GM18502 (cell line): ENCODE measurements at regions not wholly inside any gene's neighbourhood (a gene's known extent, or its start where the extent isn't known, plus 50 kb on each side); places are given as distances from the start of the nearest gene placed in this dataset.
"Not testable (repeated sequence)": the region's sequence is repeated elsewhere in the genome, so short reads cannot be mapped to it uniquely, and the experiment has no call there.

ENCODE experiments used
- ATAC-seq: cut with Tn5 transposase; IDR thresholded peaks from one replicate; pipeline ENCODE4 v1.9.1; 2021; ENCODE audit warnings: mild to moderate bottlenecking; ENCODE audit not compliant: unreplicated experiment, poor library complexity

DNA sequence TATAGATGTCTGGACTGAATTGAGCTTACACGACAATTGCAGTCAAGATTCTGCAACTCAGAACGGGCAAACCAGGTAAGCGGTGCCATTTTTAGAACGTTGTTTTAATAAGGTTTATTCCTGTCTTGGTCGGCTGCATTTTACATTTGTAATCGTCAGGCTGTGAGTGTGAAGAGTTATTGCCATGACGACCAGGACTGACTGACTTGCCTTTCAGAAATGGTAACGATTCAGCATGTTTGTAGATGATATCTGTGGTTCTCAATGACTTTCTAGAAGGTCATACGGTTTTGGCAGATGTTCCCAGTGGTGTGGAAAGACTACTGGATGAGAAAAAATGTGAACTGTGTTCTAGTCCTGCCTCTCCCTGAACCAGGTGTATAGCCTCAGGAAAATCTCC, 271.3 kb upstream of the B3GALT2 start:
- ATAC-seq: no peak

DNA sequence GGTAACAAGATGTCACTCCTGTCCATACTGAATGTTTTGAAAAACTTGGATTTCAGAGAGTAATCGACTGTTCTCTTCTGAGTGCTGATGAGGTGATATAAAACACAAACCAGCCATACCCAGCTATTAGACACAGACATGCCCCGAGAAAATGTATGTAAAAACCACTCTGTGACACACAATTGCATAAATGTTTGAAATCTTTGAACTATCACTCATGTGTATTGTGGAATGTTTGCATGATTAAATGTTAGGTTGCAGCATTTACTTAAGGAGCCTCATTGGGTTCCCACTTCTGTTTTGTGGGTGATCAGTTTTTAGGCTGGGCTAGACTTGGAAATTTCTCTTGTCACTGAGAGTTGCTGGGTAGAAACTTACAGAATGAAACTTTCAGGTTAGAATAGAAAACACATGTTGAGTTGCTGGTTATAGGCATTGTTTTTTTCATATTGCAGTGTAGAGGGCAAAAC, 270.4 kb upstream of the B3GALT2 start:
- ATAC-seq: peak; percentile 73

DNA sequence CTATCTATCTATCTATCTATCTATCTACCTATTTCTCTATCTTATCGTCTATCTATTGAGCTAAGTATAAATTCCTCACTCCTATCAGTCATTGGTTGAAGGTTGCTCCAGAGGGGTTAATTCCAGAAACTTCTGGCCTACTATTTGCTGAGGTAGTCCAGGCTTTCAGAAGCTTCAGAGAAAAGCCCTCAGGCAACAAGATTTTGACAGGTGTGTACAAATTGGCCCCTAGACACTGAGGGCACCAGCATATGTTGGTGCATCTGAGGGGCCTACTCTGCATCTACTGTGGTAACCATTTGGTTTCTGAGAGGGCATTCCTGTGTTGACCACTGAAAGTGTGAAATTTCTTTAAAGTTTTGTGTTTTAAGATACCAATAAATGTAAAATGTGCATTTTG, 265.2 kb upstream of the B3GALT2 start:
- ATAC-seq: no peak

DNA sequence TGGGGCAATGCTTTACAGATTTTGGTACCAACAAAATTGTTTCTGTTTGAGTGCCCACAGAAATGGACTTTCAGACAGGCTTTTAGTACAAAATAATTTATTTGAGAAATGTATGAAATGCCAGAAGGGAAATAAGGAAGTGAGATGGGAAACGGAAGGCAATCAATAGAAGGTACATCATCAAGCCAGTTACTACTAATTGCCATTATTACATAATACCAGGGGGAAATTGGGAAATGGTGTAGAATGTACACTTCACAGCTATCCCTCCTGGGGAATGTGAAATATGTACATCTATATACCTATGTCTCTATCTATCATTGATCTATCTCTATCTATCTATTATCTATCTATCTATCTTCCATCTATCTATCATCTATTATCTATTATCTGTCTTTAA, 264.6 kb upstream of the B3GALT2 start:
- ATAC-seq: no peak

DNA sequence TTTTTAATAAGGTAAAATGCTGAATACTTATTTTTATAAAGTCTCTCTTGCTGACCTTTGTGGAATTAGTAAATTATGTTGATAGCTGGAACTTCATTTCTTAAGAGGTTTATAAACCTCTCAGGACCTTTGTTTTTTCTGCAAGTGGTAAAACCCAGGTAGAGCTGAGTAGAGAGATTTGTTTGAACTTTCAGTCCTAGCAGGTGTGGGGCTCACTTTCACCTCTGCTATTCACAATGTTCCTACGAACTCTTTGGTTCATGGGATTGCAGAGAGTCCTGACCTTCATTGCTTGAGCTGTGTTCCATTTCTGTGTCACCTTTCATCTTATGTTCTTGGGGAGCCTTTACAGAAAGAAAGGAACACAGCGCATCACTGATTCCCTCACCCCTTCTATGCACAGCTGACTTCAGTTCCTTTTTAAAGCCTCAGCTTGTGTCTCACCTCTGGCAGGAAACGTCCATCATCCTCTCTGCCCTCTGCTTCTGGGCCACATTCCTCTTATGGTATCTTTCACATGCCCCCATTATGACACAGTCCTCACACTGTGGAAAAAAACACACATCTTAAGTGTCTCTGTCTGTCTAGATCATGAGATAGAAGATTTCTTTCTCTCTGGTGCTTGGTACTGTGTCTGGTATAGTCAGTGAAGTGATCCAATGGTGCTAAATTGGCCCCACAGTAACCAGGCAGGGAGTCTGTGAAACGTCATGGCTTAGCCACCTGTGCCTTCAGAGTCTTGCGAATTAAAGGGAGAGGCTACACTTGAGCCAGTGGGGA, 262.5 kb upstream of the B3GALT2 start:
- ATAC-seq: peak; percentile 90

DNA sequence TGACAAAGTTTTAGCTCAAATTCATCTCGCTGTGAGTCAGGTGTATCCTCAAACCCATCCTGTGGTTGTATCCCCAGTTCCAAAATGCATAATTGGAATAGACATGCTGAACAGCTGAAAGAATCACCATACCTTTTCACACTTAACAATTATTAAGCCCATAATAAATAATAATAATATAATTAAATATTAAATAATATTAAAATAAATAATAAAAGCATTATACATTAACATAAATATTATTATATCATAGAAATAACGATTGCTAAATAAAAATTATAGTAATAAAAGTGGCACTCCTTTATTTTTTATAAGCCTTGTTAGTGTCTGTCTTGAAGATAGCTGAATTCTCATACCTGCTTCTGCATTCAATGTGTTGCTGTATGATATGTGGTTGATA, 257.5 kb upstream of the B3GALT2 start:
- no peak for ATAC-seq

DNA sequence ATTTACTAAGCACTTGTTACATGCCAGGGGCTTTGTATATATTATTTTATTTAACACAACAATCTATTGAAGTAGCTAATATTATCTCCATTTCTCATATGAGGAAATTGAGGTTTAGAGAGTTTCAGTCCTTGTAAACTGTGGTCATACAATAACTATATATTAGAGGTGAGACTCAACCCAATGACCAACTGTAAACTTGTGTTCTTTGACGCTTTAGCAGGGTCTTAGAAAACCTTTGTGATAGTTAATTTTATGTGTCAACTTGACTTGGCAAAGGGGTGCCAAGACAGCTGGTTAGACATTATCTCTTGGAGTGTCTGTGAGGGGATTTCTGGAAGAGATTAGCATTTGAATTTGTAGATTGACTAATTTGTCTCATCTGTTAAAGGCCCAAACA, 252.4 kb upstream of the B3GALT2 start:
- ATAC-seq: peak; percentile 81

DNA sequence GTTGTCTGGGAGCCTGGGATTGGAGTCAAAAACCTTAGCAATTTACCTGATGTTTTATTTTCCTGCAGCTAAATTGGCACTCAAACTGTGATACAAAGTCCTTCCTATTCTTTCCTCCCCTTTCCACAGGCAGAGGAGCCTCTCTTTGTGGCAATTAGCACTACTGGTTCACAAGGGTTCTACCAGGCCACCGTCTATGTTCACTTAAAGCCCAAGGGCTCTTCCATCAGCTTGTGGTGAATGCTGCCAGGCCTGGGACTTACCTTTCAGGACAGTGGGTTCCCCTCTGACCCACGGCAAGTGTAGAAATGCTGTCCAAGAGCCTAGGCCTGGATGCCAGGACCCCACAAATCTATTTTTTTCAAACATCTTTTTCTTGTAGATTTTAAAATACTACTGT, 251.9 kb upstream of the B3GALT2 start:
- peak; percentile 16 for ATAC-seq

DNA sequence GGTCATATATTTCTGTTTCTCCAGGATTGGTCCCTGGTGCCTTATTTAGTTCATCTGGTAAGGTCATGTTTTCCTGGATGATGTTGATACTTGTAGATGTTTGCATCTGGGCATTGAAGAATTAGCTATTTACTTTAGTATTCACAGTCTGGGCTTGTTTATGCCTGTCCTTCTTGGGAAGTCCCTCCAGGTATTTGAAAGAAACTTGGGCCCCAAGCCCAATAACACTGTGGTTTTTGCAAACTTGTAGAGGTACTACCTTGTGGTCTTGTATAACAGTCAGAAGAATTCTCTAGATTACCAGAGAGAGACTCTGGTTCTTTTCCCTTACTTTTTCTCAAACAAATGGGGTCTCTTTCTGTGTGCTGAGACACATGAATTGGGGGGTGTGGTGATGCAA, 251.4 kb upstream of the B3GALT2 start:
- peak; percentile 90 for ATAC-seq

DNA sequence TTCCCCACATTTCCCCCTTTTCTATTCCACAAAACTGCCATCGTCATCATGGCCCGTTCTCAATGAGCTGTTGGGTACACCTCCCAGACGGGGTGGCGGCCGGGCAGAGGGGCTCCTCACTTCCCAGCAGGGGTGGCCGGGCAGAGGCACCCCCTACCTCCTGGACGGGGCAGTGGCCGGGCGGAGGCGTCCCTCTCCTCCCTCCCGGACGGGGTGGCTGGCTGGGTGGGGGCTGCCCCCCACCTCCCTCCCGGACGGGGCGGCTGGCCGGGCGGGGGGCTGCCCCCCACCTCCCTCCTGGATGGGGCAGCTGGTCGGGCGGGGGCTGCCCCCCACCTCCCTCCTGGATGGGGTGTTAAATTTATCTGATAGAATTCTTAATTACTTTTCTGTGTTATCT, 250.9 kb upstream of the B3GALT2 start:
- ATAC-seq: not testable (repeated sequence)

DNA sequence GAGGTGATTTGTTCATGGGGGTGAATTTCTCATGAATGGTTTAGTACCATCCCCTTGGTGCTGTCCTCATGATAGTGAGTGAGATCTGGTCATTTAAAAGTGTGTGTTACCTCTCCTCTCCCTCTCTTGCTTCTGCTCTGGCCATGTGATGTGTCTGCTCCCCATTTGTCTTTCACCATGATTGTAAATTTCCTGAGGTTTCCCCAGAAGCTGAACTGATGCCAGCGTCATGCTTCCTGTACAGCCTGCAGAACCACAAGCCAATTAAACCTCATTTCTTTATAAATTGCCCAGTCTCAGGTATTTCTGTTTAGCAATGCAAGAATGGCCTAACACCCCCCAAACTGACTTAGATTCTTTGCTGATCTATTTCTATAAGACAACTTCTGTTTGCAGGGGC, 249.4 kb upstream of the B3GALT2 start:
- ATAC-seq: no peak

DNA sequence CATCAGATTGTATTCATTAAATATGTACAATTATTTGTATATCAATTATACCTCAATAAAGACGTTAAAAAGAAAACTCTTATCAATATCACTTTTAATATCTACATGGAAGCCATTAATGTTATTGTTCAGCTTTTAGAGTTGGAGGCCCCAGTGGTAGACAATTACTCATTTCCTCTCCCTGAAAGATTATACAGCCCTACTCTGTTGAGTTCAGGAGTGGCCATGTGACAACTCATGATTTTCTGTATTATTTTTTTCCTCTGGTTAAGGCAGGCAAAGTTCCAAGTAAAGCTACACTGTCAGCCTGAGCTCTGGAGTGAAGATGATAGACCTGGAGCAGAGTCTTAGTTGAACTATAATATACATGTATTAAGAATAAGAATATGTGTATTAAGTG, 247.9 kb upstream of the B3GALT2 start:
- no peak for ATAC-seq

DNA sequence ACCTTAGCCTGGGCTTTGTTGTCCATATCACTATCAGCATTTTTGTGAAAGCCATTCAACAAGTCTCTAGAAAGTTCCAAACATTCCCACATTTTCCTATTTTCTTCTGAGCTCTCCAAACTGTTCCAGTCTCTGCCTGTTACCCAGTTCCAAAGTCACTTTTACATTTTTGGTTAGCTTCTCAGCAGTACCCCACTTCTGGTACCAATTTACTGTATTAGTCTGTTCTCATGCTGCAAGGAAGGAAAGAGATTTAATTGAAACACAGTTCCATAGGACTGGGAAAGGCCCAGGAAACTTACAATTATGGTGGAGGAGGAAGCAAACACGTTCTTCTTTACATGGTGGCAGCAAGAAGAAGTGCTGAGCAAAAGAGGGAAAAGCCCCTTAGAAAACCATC, 247.2 kb upstream of the B3GALT2 start:
- no peak for ATAC-seq

DNA sequence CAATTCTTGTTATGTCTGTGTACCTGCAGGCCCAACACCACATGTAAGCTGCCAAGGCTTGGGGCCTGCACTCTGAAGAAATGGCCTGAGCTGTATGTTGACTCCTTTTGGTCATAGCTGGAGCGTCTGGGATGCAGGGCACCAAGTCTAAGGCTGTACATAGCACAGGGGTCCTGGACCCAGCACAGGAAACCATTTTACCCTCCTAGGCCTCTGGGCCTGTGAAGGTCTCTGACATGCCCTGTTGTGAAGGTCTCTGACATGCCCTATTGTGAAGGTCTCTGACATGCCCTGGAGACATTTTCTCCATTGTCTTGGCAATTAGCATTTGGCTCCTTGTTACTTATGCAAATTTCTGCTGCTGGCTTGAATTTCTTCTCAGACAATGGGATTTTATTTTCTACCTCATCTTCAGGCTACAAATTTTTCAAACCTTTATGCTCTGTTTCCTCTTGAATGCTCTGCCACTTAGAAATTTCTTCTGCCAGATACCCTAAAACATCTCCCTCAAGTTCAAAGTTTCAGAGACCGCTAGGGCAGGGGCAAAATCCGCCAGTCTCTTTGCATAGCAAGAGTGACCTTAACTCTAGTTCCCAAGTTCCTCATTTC, 246.7 kb upstream of the B3GALT2 start:
- no peak for ATAC-seq

DNA sequence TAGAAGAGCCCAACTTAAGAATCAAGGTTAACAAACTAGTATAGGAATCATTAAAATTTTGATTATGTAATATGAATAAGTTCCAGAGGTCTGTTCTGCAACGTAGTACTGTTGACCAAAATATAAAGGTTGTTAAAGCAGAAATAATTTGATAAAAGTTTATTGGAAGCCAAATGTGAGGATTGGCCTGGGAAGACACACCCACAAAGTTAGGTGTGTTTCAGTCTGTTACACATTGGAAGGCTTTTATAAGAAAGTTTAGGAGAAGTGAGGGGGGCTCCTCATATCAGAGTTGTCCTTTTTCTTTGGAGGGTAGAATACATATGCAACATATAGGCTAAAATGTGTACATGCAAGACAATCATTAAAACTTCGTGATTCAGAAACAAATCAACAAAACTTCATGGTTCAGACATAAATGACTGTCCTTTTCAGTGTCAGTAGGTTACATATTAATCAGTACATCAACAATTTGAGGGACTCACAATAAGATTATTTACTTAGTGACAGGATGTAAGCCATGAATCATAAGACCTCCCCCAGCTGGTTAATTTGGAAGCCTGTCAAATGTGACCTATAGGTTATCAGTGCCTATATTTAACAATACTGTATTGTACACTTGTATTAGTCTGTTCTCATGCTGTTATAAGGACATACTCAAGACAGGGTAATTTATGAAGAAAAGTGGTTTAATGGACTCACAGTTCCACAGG, 245.0 kb upstream of the B3GALT2 start:
- no peak for ATAC-seq

DNA sequence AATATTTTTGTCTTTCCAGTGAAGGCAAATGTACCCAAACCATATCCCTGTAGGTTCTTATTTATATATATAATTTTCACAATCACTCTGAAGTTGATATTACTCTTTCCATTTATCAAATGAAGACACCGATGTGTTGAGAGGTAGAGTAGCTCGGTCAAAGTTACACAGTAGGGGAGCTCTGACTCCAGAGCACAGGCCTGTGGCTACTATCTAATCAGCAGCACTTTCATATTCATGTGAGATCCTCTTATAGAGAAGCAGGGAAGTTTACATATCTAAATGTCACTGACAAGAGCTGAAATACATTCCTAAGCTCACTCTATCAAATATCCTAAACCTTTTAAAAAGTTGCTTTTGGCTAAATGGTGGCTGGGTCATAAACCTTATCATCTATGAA, 241.1 kb upstream of the B3GALT2 start:
- no peak for ATAC-seq

DNA sequence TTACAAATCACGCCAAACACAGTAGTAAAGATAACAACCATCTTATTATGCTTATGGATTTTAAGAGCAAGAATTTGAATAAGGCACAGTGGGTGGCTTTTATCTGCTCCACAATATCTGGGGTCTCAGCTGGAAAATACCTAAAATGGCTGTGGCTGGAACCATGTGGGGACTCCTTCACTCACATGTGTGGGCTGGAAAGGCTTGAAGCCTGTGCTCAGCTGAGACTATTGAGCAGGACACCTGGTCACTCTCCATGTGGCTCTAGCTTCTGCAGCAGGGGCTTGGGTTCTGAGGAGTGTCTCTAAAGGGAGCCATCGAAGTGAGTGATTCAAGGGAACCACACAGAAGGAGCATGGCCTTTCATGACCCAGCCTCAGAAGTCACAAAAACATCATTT, 239.6 kb upstream of the B3GALT2 start:
- ATAC-seq: no peak

DNA sequence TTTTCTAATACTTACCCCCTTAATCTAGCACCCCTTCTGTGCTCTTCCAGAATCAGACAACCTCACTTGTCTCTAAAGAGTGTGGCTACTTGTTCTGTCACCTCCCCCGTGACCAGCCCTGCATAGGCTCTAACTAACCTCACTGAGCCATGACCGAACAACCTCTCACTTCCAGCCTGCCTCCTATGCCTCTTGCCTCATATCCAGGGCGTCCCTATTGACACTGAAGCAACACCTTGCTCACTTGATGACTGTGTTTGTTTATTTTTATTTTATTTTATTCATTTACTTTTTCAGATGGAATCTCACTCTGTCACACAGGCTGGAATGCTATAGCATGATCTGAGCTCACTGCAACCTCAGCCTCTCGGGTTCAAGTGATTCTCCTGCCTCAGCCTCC, 235.1 kb upstream of the B3GALT2 start:
- no peak for ATAC-seq

DNA sequence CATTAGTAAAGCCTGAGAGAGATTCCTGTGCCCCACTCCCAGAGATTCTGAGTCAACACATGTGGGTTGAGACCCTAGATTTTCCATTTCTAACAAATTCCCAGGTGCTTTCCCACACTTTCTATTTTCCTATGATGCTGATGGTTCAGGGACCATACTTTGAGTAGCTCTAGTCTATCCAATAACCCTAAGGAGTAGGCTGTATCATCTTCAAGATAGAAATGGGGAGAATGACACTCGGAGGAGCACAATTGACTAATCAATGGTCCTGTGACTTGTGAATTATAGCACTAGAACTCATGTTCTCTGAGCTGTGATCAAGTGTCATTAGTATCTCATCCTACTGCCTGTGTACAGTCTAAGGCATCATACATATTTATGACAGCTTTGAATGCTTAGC, 232.9 kb upstream of the B3GALT2 start:
- no peak for ATAC-seq

DNA sequence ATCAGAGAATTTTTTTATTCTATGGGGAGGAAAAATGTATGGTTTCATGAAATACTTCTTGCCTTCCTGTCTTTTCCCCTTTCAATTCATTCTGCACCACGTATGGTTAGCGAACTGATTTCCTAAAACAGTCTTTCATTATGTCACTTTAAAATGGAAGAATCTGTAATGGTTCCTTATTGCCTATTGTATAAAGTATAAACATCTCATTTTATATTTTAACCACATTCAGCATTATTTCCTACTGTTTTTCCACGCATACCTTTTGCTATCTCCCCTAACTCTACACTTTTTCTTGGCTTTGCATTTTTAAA, 232.3 kb upstream of the B3GALT2 start:
- ATAC-seq: no peak

DNA sequence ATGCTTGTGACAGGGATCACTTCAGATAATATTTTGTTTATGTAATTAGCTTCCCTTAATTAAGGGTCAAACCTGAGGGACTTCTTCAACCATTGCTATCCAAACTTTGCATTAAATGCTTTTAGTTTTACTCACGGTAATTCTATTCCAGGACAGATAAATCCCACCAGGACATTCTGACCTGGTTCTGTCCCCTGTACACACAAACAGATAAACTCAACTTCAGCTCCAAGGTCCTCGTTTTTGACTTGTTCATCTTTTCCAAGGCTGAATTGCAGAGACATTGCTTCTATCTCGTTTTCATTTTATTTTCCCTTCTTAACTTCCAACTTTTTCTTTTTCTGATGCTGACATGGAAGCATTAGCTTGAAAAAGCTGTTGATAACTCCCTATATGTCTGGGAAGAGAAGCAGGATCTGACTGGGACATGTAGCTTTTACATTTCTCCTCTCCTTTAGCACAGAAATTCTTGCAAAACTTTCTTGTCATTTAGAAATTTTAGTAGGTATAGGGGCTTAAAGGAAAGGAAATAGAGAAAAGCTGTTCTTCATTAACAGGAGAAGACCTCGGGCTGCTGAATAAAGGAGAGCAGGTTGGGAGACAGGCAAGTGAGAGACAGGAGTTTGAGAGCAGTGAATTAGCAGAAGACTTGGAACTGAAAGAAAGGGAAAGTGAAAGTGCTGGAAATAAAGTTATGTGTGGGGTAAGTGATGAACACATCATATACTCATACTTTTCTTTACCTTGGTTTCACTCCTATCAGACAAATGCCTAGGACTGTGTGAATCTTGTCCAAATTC, 231.7 kb upstream of the B3GALT2 start:
- ATAC-seq: peak; percentile 73
